ENCODE measurements at regions not wholly inside any gene's neighbourhood (a gene's known extent, or its start where the extent isn't known, plus 50 kb on each side); places are given as distances from the start of the nearest gene placed in this dataset.

DNA sequence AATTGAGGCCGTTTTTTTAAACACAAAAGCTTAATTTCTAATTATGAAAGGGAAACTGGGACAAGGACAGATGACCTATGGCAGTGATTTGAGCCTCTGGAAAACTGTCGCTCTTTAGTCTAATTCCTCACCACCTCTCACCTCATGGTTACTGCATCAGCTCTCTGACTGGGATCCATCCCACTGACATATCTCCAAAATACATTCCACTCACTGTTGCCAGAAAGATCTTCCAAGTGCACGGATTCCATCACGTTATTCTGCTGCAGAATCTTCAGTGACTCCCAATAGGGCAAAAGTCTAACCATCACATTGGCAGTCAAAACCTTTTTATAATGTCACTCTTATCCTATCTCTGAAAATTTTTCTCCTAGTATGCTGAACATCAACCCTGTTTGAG, 132.3 kb upstream of the MB21D2 start:
- TF ChIP-seq, protein P1, sequence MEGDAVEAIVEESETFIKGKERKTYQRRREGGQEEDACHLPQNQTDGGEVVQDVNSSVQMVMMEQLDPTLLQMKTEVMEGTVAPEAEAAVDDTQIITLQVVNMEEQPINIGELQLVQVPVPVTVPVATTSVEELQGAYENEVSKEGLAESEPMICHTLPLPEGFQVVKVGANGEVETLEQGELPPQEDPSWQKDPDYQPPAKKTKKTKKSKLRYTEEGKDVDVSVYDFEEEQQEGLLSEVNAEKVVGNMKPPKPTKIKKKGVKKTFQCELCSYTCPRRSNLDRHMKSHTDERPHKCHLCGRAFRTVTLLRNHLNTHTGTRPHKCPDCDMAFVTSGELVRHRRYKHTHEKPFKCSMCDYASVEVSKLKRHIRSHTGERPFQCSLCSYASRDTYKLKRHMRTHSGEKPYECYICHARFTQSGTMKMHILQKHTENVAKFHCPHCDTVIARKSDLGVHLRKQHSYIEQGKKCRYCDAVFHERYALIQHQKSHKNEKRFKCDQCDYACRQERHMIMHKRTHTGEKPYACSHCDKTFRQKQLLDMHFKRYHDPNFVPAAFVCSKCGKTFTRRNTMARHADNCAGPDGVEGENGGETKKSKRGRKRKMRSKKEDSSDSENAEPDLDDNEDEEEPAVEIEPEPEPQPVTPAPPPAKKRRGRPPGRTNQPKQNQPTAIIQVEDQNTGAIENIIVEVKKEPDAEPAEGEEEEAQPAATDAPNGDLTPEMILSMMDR (IDR thresholded peaks at IDR 0.05), result no peak
- TF ChIP-seq POLR2AphosphoS5 (IDR thresholded peaks at IDR 0.05) (no peak), POLR2A (IDR thresholded peaks at IDR 0.05) (no peak)
- no peaks in the 10 kb centered on the region for H3K27me3 ChIP-seq (replicated peaks; ENCODE audit: insufficient read depth)
- no peak overlapping the region for H3K27ac ChIP-seq
- no peak for DNase-seq (ENCODE audit: low spot score)
- intact Hi-C loops (cut with DNase I), result no loop called here
- no peaks in the 10 kb centered on the region for H3K9me3 ChIP-seq
- no peaks in the 10 kb centered on the region for H3K4me1 ChIP-seq (replicated peaks)
- no peak overlapping the region for H3K4me3 ChIP-seq
- no peaks in the 10 kb centered on the region for H3K36me3 ChIP-seq
- WGBS, result 59% methylated on average over 4 of the region's 4 CpGs

DNA sequence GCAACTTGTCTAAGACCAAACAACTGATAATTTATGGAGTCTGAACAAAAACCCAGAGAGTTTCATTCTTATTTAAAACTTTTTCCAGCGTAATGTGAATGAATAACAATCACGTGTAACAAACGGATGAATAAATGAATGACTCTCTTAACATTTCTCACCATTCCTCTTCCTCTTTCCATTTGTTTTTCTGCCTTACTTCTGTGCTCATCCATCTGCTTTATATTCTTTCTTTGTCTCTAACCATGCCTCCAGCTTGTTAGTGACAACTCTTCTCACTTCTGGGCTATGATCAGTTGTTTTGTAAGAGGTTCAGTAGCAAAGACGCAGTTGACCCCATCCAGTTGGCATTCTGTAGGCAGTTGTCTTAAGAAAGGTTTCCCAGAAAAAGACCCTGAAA, 133.7 kb upstream of the MB21D2 start:
- no peak for TF ChIP-seq POLR2A (IDR thresholded peaks at IDR 0.05)
- TF ChIP-seq, protein P1 (IDR thresholded peaks at IDR 0.05), result no peak
- no peak for TF ChIP-seq POLR2AphosphoS5 (IDR thresholded peaks at IDR 0.05)
- WGBS, result 76% methylated on average over 4 of the region's 4 CpGs
- intact Hi-C loops (cut with DNase I), result no loop called here

DNA sequence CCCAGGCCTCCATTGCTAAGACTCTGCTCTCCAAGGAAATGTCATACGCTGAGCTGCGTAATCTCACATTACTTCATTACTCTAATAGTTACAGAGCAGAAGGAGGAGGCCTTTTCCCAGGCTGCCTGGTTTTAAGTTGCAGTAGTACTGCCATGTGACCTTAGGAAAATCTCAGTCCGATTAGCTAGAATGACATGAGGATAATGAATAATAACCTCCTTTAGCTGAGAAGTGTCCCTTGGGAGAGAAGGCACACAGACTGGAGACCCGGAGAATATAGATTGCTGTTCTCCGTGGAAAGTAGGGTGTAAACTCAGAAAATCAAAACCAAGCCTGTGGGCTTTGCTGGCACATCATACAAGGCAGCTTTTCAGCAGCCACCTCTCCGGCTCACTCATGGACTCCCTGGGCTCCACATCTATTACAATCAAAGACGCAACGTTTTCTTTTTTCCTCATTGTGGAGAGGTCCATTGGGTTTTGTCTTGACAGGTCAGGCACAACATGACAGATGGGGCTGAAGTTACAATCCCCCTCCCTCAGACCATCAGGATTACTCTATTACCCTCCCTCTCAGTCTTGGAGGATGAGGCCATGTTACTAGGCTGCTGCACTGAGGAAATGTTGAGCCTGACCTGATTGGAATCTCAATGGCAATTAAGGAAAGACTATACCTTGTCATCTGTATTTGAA, 134.8 kb upstream of the MB21D2 start:
- Histone ChIP-seq H3K9me3 (no peaks in the 10 kb centered on the region), H3K27me3 (replicated peaks; ENCODE audit: insufficient read depth) (no peaks in the 10 kb centered on the region), H3K27ac (no peak overlapping the region), H3K36me3 (no peaks in the 10 kb centered on the region), H3K4me3 (no peak overlapping the region), H3K4me1 (replicated peaks) (no peaks in the 10 kb centered on the region)
- intact Hi-C loops (cut with DNase I), result no loop called here
- WGBS, result 74% methylated on average over 8 of the region's 8 CpGs
- TF ChIP-seq POLR2A (IDR thresholded peaks at IDR 0.05) (no peak), POLR2AphosphoS5 (IDR thresholded peaks at IDR 0.05) (no peak)
- TF ChIP-seq, protein P1 (IDR thresholded peaks at IDR 0.05), result no peak
- no peak for DNase-seq (ENCODE audit: low spot score)

More for the DNA sequence above, 133.7 kb upstream of the MB21D2 start:
- DNase-seq (ENCODE audit: low spot score), result no peak
- Histone ChIP-seq H3K36me3 (no peaks in the 10 kb centered on the region), H3K9me3 (no peaks in the 10 kb centered on the region), H3K27ac (no peak overlapping the region), H3K4me1 (replicated peaks) (no peaks in the 10 kb centered on the region), H3K4me3 (no peak overlapping the region), H3K27me3 (replicated peaks; ENCODE audit: insufficient read depth) (no peaks in the 10 kb centered on the region)

DNA sequence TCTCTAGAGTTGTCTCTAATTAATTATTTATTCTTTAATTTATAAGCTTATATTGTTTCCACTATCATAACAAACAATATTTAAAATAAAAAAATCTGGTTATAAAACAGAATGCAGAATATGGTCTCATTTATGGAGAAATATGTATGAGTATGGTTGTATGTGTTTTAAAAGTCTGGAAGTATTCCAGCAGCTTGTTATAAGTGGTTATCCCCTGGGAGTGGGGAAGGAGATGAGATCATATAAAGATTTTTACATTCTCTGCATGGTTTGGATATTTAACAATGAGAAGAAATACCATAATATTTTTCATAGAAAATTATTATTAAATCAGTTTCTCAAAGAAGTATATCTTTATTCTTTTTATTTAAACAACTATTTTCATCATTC, 135.4 kb upstream of the MB21D2 start:
- DNase-seq (ENCODE audit: low spot score), result no peak
- Histone ChIP-seq H3K4me1 (replicated peaks) (no peaks in the 10 kb centered on the region), H3K36me3 (no peaks in the 10 kb centered on the region), H3K4me3 (no peak overlapping the region), H3K9me3 (no peaks in the 10 kb centered on the region), H3K27me3 (replicated peaks; ENCODE audit: insufficient read depth) (no peaks in the 10 kb centered on the region), H3K27ac (no peak overlapping the region)
- intact Hi-C loops (cut with DNase I), result no loop called here
- TF ChIP-seq POLR2AphosphoS5 (IDR thresholded peaks at IDR 0.05) (no peak), POLR2A (IDR thresholded peaks at IDR 0.05) (no peak)
- TF ChIP-seq, protein P1 (IDR thresholded peaks at IDR 0.05), result no peak

DNA sequence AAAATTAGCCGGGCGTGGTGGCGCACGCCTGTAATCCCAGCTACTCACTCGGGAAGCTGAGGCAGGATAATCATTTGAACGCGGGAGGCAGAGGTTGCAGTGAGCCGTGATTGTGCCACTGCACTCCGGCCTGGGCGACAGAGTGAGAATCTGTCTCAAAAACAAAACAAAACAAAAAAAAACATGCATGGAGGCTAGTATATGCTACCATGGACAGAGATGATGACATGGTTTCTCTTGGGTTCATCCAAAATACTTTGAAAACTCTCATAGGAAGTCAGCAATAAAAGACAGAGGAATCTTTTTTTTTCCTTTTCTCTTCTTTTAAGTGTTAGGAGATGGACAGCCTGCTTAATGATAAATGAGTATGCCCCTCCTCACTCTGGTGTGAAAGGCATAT, 137.7 kb upstream of the MB21D2 start:
- WGBS, result 72% methylated on average over 10 of the region's 10 CpGs

More for the DNA sequence above, 137.7 kb upstream of the MB21D2 start:
- intact Hi-C loops (cut with DNase I), result no loop called here
- no peak overlapping the region for H3K27ac ChIP-seq
- no peak for DNase-seq (ENCODE audit: low spot score)
- H3K4me3 ChIP-seq, result no peak overlapping the region
- no peaks in the 10 kb centered on the region for H3K36me3 ChIP-seq
- H3K4me1 ChIP-seq (replicated peaks), result no peaks in the 10 kb centered on the region
- TF ChIP-seq, protein P1 (IDR thresholded peaks at IDR 0.05), result no peak
- no peak for TF ChIP-seq POLR2A (IDR thresholded peaks at IDR 0.05)
- TF ChIP-seq POLR2AphosphoS5 (IDR thresholded peaks at IDR 0.05), result no peak
- H3K27me3 ChIP-seq (replicated peaks; ENCODE audit: insufficient read depth), result no peaks in the 10 kb centered on the region
- H3K9me3 ChIP-seq, result no peaks in the 10 kb centered on the region

All from prostate gland (tissue), 2 donors.